ENCODE measurements at regions not wholly inside any gene's neighbourhood (a gene's known extent, or its start where the extent isn't known, plus 50 kb on each side); places are given as distances from the start of the nearest gene placed in this dataset.

DNA sequence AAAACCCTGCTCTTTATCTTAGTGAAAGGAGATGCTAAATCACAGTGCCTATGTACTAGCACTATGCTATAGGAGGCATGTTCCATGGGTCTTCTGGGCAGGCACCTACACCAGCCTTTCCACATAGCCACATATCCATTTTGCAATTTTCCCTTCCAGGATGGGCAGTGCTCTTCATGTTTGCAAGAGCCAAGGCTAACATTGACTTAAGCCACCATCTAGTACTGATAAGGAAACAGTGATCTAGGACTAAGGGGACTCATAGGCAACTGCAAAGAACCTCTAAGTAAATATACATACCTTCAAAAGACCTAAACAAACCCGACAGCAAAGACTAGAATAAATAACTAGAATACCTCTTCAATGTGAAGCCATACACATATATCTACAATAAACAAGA, 919.7 kb upstream of the GYPC start:
- no peaks in the 10 kb centered on the region for H3K36me3 ChIP-seq (ENCODE audit: low read depth, low read length)
- ATAC-seq (no peak), DNase-seq (no peak)
- H3F3A ChIP-seq (ENCODE audit: low read length, unreplicated experiment): no peaks in the 10 kb centered on the region
- no peaks in the 10 kb centered on the region for H4K20me1 ChIP-seq (ENCODE audit: low read length)
- intact Hi-C loops (cut with micrococcal nuclease): no loop called here
- no peaks in the 10 kb centered on the region for H3K4me1 ChIP-seq (ENCODE audit: insufficient read depth, low read length)
- 0 out of 2 replicates have a peak, but pooled peaks cover 3% of the 10 kb centered on the region for H3K9me3 ChIP-seq (ENCODE audit: low read length)
- no peaks in the 10 kb centered on the region for H3K27me3 ChIP-seq (ENCODE audit: low read length)
- no peak overlapping the region for H3K27ac ChIP-seq (ENCODE audit: low read length)
- no peak overlapping the region for H3K4me3 ChIP-seq (ENCODE audit: low read length)
- H2AFZ ChIP-seq (ENCODE audit: low read length): no peak overlapping the region
- H3K9me2 ChIP-seq (replicated peaks; ENCODE audit: low read length): no peaks in the 10 kb centered on the region
- ChIA-PET POLR2A (ENCODE audit: unreplicated experiment) (no interaction called here), CTCF (no interaction called here)
- no peak overlapping the region for H3K9ac ChIP-seq (ENCODE audit: low read length)
- no TSS peak for BruUV-seq (replicated peaks)
- H3K4me2 ChIP-seq (ENCODE audit: low read length): no peak overlapping the region
- no peak for TF ChIP-seq EZH2phosphoT487 (IDR thresholded peaks at IDR 0.05; ENCODE audit: borderline replicate concordance, low read length)
- TF ChIP-seq, protein P1, sequence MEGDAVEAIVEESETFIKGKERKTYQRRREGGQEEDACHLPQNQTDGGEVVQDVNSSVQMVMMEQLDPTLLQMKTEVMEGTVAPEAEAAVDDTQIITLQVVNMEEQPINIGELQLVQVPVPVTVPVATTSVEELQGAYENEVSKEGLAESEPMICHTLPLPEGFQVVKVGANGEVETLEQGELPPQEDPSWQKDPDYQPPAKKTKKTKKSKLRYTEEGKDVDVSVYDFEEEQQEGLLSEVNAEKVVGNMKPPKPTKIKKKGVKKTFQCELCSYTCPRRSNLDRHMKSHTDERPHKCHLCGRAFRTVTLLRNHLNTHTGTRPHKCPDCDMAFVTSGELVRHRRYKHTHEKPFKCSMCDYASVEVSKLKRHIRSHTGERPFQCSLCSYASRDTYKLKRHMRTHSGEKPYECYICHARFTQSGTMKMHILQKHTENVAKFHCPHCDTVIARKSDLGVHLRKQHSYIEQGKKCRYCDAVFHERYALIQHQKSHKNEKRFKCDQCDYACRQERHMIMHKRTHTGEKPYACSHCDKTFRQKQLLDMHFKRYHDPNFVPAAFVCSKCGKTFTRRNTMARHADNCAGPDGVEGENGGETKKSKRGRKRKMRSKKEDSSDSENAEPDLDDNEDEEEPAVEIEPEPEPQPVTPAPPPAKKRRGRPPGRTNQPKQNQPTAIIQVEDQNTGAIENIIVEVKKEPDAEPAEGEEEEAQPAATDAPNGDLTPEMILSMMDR (conservative IDR thresholded peaks at IDR 0.05; ENCODE audit: low read depth, low read length): no peak
- TF ChIP-seq EZH2 (IDR thresholded peaks at IDR 0.05; ENCODE audit: low read length, unreplicated experiment): no peak
- no peaks in the 10 kb centered on the region for H3K79me2 ChIP-seq (ENCODE audit: low read length)

GRCh38 chr2:125745514-125745913, 910.4 kb upstream of the GYPC start:
- POLR2A ChIA-PET (ENCODE audit: unreplicated experiment): no interaction called here
- DNase-seq (peak; percentile 35), ATAC-seq (no peak)
- Histone ChIP-seq H3K79me2 (ENCODE audit: low read length) (no peaks in the 10 kb centered on the region), H3K9me2 (replicated peaks; ENCODE audit: low read length) (no peaks in the 10 kb centered on the region), H3K27me3 (ENCODE audit: low read length) (no peaks in the 10 kb centered on the region), H2AFZ (ENCODE audit: low read length) (no peak overlapping the region), H3K36me3 (ENCODE audit: low read depth, low read length) (no peaks in the 10 kb centered on the region), H3K4me1 (ENCODE audit: insufficient read depth, low read length) (no peaks in the 10 kb centered on the region), H3K9ac (ENCODE audit: low read length) (no peak overlapping the region), H3F3A (ENCODE audit: low read length, unreplicated experiment) (no peaks in the 10 kb centered on the region), H3K27ac (ENCODE audit: low read length) (no peak overlapping the region), H3K4me3 (ENCODE audit: low read length) (no peak overlapping the region), H4K20me1 (ENCODE audit: low read length) (no peaks in the 10 kb centered on the region), H3K4me2 (ENCODE audit: low read length) (no peak overlapping the region), H3K9me3 (ENCODE audit: low read length) (peaks cover 3% of the 10 kb centered on the region; the same call in 1 of the 2 replicates)
- BruUV-seq (replicated peaks): no TSS peak
- CTCF ChIA-PET: no interaction called here
- intact Hi-C loops (cut with micrococcal nuclease): no loop called here
- TF ChIP-seq, protein P1 (conservative IDR thresholded peaks at IDR 0.05; ENCODE audit: low read depth, low read length): peak; percentile 42; the same call in 1 of the 2 replicates
- TF ChIP-seq EZH2 (IDR thresholded peaks at IDR 0.05; ENCODE audit: low read length, unreplicated experiment): no peak
- no peak for TF ChIP-seq EZH2phosphoT487 (IDR thresholded peaks at IDR 0.05; ENCODE audit: borderline replicate concordance, low read length)

GRCh38 chr2:125746321-125747164, 909.4 kb upstream of the GYPC start:
- no peak overlapping the region for H3K4me3 ChIP-seq (ENCODE audit: low read length)
- H3K9me3 ChIP-seq (ENCODE audit: low read length): peaks cover 3% of the 10 kb centered on the region; the same call in 1 of the 2 replicates
- H3K9ac ChIP-seq (ENCODE audit: low read length): no peak overlapping the region
- H3K9me2 ChIP-seq (replicated peaks; ENCODE audit: low read length): no peaks in the 10 kb centered on the region
- no peaks in the 10 kb centered on the region for H3F3A ChIP-seq (ENCODE audit: low read length, unreplicated experiment)
- TF ChIP-seq EZH2 (IDR thresholded peaks at IDR 0.05; ENCODE audit: low read length, unreplicated experiment): no peak
- TF ChIP-seq, protein P1 (conservative IDR thresholded peaks at IDR 0.05; ENCODE audit: low read depth, low read length): no peak
- no peaks in the 10 kb centered on the region for H4K20me1 ChIP-seq (ENCODE audit: low read length)
- intact Hi-C loops (cut with micrococcal nuclease): no loop called here
- H3K27me3 ChIP-seq (ENCODE audit: low read length): no peaks in the 10 kb centered on the region
- no peaks in the 10 kb centered on the region for H3K79me2 ChIP-seq (ENCODE audit: low read length)
- no peaks in the 10 kb centered on the region for H3K4me1 ChIP-seq (ENCODE audit: insufficient read depth, low read length)
- DNase-seq: no peak
- no peaks in the 10 kb centered on the region for H3K36me3 ChIP-seq (ENCODE audit: low read depth, low read length)
- no peak for ATAC-seq
- no peak overlapping the region for H2AFZ ChIP-seq (ENCODE audit: low read length)
- no TSS peak for BruUV-seq (replicated peaks)
- POLR2A ChIA-PET (ENCODE audit: unreplicated experiment): no interaction called here
- no peak overlapping the region for H3K27ac ChIP-seq (ENCODE audit: low read length)
- CTCF ChIA-PET: no interaction called here
- no peak overlapping the region for H3K4me2 ChIP-seq (ENCODE audit: low read length)
